Glutamatergic neuron (in vitro differentiated cells): ENCODE measurements at regions not wholly inside any gene's neighbourhood (a gene's known extent, or its start where the extent isn't known, plus 50 kb on each side); places are given as distances from the start of the nearest gene placed in this dataset.
"Not testable (repeated sequence)": the region's sequence is repeated elsewhere in the genome, so short reads cannot be mapped to it uniquely, and the experiment has no call there.

ENCODE experiments used
- DNase-seq: peaks from one replicate; pipeline ENCODE4 v3.0.0; 2022
- H3K27ac Mint-ChIP-seq: one replicate; pipeline ENCODE4 v1.8.0; 2020; ENCODE audit warnings: mild to moderate bottlenecking, mixed read lengths, inconsistent platforms; ENCODE audit not compliant: unreplicated experiment
- H3K27me3 Mint-ChIP-seq: one replicate; pipeline ENCODE4 v1.8.0; 2020; ENCODE audit warnings: mild to moderate bottlenecking, moderate library complexity, mixed read lengths, inconsistent platforms; ENCODE audit not compliant: unreplicated experiment
- H3K36me3 Mint-ChIP-seq: one replicate; pipeline ENCODE4 v1.8.0; 2020; ENCODE audit warnings: mild to moderate bottlenecking, mixed read lengths, inconsistent platforms; ENCODE audit not compliant: unreplicated experiment
- H3K4me1 Mint-ChIP-seq: one replicate; pipeline ENCODE4 v1.8.0; 2020; ENCODE audit warnings: mild to moderate bottlenecking, low read depth, mixed read lengths, inconsistent platforms; ENCODE audit not compliant: unreplicated experiment
- H3K4me3 Mint-ChIP-seq: one replicate; pipeline ENCODE4 v1.8.0; 2020; ENCODE audit warnings: mild to moderate bottlenecking, mixed read lengths, inconsistent platforms; ENCODE audit not compliant: unreplicated experiment
- H3K9me3 Mint-ChIP-seq: one replicate; pipeline ENCODE4 v1.8.0; 2020; ENCODE audit warnings: mild to moderate bottlenecking, moderate library complexity, mixed read lengths, inconsistent platforms; ENCODE audit not compliant: unreplicated experiment
- CTCF ChIP-seq: fragments of 200-600 bp; sonication (generic); IDR thresholded peaks from one replicate; pipeline ENCODE4 v1.5.0; 2021; ENCODE audit not compliant: partially characterized antibody, unreplicated experiment

- no peak overlapping the region for H3K27ac Mint-ChIP-seq
- no peaks in the 10 kb centered on the region for H3K36me3 Mint-ChIP-seq
- no peaks in the 10 kb centered on the region for H3K9me3 Mint-ChIP-seq
- H3K4me3 Mint-ChIP-seq: no peak overlapping the region
- H3K27me3 Mint-ChIP-seq: no peaks in the 10 kb centered on the region
- TF ChIP-seq CTCF: peak; percentile 62
- H3K4me1 Mint-ChIP-seq: no peaks in the 10 kb centered on the region
- DNase-seq: peak; percentile 23
Observed at GRCh38 chr5:7261049-7261448, 134.9 kb upstream of the ADCY2 start.

GRCh38 chr5:7261900-7262299, 134.0 kb upstream of the ADCY2 start:
- Mint-ChIP-seq H3K27ac (no peak overlapping the region), H3K36me3 (no peaks in the 10 kb centered on the region), H3K9me3 (no peaks in the 10 kb centered on the region), H3K4me3 (no peak overlapping the region), H3K4me1 (no peaks in the 10 kb centered on the region), H3K27me3 (no peaks in the 10 kb centered on the region)
- no peak for TF ChIP-seq CTCF
- no peak for DNase-seq

GRCh38 chr5:7263398-7264015, 132.4 kb upstream of the ADCY2 start:
- H3K27me3 Mint-ChIP-seq, DNase-seq, H3K4me1 Mint-ChIP-seq, H3K9me3 Mint-ChIP-seq, H3K27ac Mint-ChIP-seq, H3K4me3 Mint-ChIP-seq, H3K36me3 Mint-ChIP-seq: not testable (repeated sequence)

GRCh38 chr5:7265776-7266175, 130.2 kb upstream of the ADCY2 start:
- H3K36me3 Mint-ChIP-seq, H3K4me1 Mint-ChIP-seq, H3K4me3 Mint-ChIP-seq, H3K9me3 Mint-ChIP-seq, H3K27me3 Mint-ChIP-seq, H3K27ac Mint-ChIP-seq, DNase-seq: not testable (repeated sequence)

GRCh38 chr5:7268722-7269121, 127.2 kb upstream of the ADCY2 start:
- H3K27me3 Mint-ChIP-seq, H3K4me3 Mint-ChIP-seq, H3K4me1 Mint-ChIP-seq, H3K27ac Mint-ChIP-seq, H3K9me3 Mint-ChIP-seq, DNase-seq, H3K36me3 Mint-ChIP-seq: not testable (repeated sequence)

- H3K27ac Mint-ChIP-seq: no peak overlapping the region
- TF ChIP-seq CTCF: no peak
- H3K4me1 Mint-ChIP-seq: peaks cover 10% of the 10 kb centered on the region
- H3K36me3 Mint-ChIP-seq: no peaks in the 10 kb centered on the region
- no peak overlapping the region for H3K4me3 Mint-ChIP-seq
- peaks cover 2% of the 10 kb centered on the region for H3K9me3 Mint-ChIP-seq
- DNase-seq: no peak
- peaks cover 1% of the 10 kb centered on the region for H3K27me3 Mint-ChIP-seq
Observed at GRCh38 chr5:7269591-7270274, 126.2 kb upstream of the ADCY2 start.
